IMR-90 (cell line): ENCODE measurements at regions not wholly inside any gene's neighbourhood (a gene's known extent, or its start where the extent isn't known, plus 50 kb on each side); places are given as distances from the start of the nearest gene placed in this dataset.

ENCODE experiments used
- ATAC-seq: fragments of 200-7000 bp; cut with Tn5 transposase; 2 replicates; pipeline ENCODE4 v1.9.1; 2020; ENCODE audit warnings: low read depth, mild to moderate bottlenecking, moderate library complexity
- BruUV-seq: library from RNA; stranded (reverse); fragments of 400-500 nt; replicated peaks from 2 replicates; lab custom pipeline; 2021; lab: Mats Ljungman, UMichigan
- CTCF ChIA-PET: fragments of 300-600 bp; formaldehyde crosslinking; extraction: SDS; loops from one replicate; lab custom pipeline; 2021; ENCODE audit warnings: antibody characterized with exemption; lab: Yijun Ruan, JAX
- POLR2A ChIA-PET: fragments of 300-600 bp; sonication (Branson Sonifier 250); formaldehyde crosslinking; loops from one replicate; lab custom pipeline; 2022; ENCODE audit warnings: antibody characterized with exemption; ENCODE audit not compliant: unreplicated experiment; lab: Charles Lee
- DNase-seq: peaks from one replicate; pipeline ENCODE4 v3.0.0; 2013
- H2AFZ ChIP-seq: replicated peaks from 2 replicates; pipeline ENCODE3; 2013; ENCODE audit warnings: low read length, mild to moderate bottlenecking; ENCODE audit not compliant: poor library complexity
- H2AK5ac ChIP-seq: 2 replicates; pipeline ENCODE4 v1.6.1; 2013; ENCODE audit warnings: low read depth, low read length, inconsistent platforms
- H2AK9ac ChIP-seq: replicated peaks from 2 replicates; pipeline ENCODE3; 2013; ENCODE audit warnings: mild to moderate bottlenecking, low read depth, low read length, moderate library complexity; ENCODE audit not compliant: poor library complexity
- H2BK120ac ChIP-seq: 2 replicates; pipeline ENCODE4 v1.6.1; 2013; ENCODE audit warnings: low read depth, low read length, inconsistent platforms
- H2BK15ac ChIP-seq: 3 replicates; pipeline ENCODE4 v1.6.1; 2013; ENCODE audit warnings: low read depth, low read length, inconsistent platforms
- H2BK20ac ChIP-seq: 2 replicates; pipeline ENCODE4 v1.6.1; 2013; ENCODE audit warnings: low read depth, mild to moderate bottlenecking, inconsistent platforms, low read length, moderate library complexity
- H2BK5ac ChIP-seq: 2 replicates; pipeline ENCODE4 v1.6.1; 2013; ENCODE audit warnings: mild to moderate bottlenecking, low read depth, low read length, inconsistent platforms; ENCODE audit not compliant: poor library complexity, severe bottlenecking
- H3K14ac ChIP-seq: replicated peaks from 2 replicates; pipeline ENCODE4 v1.6.1; 2013; ENCODE audit warnings: low read depth, low read length, inconsistent platforms
- H3K18ac ChIP-seq: 2 replicates; pipeline ENCODE4 v1.6.1; 2013; ENCODE audit warnings: low read depth, low read length, control low read depth
- H3K23ac ChIP-seq: 2 replicates; pipeline ENCODE4 v1.6.1; 2013; ENCODE audit warnings: low read depth, low read length, inconsistent platforms
- H3K27ac ChIP-seq: 2 replicates; pipeline ENCODE4 v1.5.1; 2013; ENCODE audit warnings: mild to moderate bottlenecking, control low read depth, low read length; ENCODE audit not compliant: insufficient read depth
- H3K27me3 ChIP-seq: 2 replicates; pipeline ENCODE4 v1.6.1; 2013; ENCODE audit warnings: low read length; ENCODE audit not compliant: control insufficient read depth, insufficient read depth
- H3K36me3 ChIP-seq: 2 replicates; pipeline ENCODE4 v1.6.1; 2013; ENCODE audit warnings: low read length, mixed read lengths; ENCODE audit not compliant: control insufficient read depth, insufficient read depth
- H3K4ac ChIP-seq: 2 replicates; pipeline ENCODE4 v1.6.1; 2013; ENCODE audit warnings: low read depth, low read length, inconsistent platforms
- H3K4me1 ChIP-seq: 2 replicates; pipeline ENCODE4 v1.6.1; 2013; ENCODE audit warnings: low read length, mixed read lengths; ENCODE audit not compliant: control insufficient read depth, insufficient read depth
- H3K4me2 ChIP-seq: 2 replicates; pipeline ENCODE4 v1.6.1; 2013; ENCODE audit warnings: low read depth, mild to moderate bottlenecking, control low read depth, low read length, moderate library complexity
- H3K4me3 ChIP-seq: 2 replicates; pipeline ENCODE4 v1.5.1; 2013; ENCODE audit warnings: low read depth, mild to moderate bottlenecking, control low read depth, low read length, moderate library complexity; ENCODE audit not compliant: insufficient read depth
- H3K56ac ChIP-seq: 2 replicates; pipeline ENCODE4 v1.6.1; 2013; ENCODE audit warnings: low read length, inconsistent platforms; ENCODE audit not compliant: insufficient read depth; ENCODE audit errors: extremely low read depth
- H3K79me1 ChIP-seq, 2 experiments: 2 replicates each; pipeline ENCODE4 v1.6.1; 2013; ENCODE audit warnings: low read length in 2 of 2, inconsistent platforms in 1 of 2, low read depth in 1 of 2
- H3K9ac ChIP-seq: 2 replicates; pipeline ENCODE4 v1.6.1; 2013; ENCODE audit warnings: low read depth, low read length, control low read depth
- H3K9me1 ChIP-seq: 2 replicates; pipeline ENCODE4 v1.6.1; 2013; ENCODE audit warnings: low read length, inconsistent platforms; ENCODE audit not compliant: insufficient read depth
- H3K9me3 ChIP-seq: 2 replicates; pipeline ENCODE4 v1.6.1; 2013; ENCODE audit warnings: low read length; ENCODE audit not compliant: control insufficient read depth, insufficient read depth
- H4K20me1 ChIP-seq: 2 replicates; pipeline ENCODE4 v1.6.1; 2013; ENCODE audit warnings: low read length, inconsistent platforms; ENCODE audit not compliant: insufficient read depth
- H4K5ac ChIP-seq: 2 replicates; pipeline ENCODE4 v1.6.1; 2013; ENCODE audit warnings: mild to moderate bottlenecking, low read depth, low read length, control low read depth
- H4K8ac ChIP-seq, 2 experiments: 2 replicates each; pipeline ENCODE4 v1.6.1; 2013; ENCODE audit warnings: low read depth in 2 of 2, low read length in 2 of 2, control low read depth in 1 of 2, inconsistent platforms in 1 of 2
- H4K91ac ChIP-seq: 2 replicates; pipeline ENCODE4 v1.6.1; 2013; ENCODE audit warnings: low read depth, low read length, inconsistent platforms; ENCODE audit not compliant: insufficient read depth
- MAZ ChIP-seq: IDR thresholded peaks from 2 replicates; pipeline ENCODE4 v1.6.1; 2012; ENCODE audit warnings: low read depth, mild to moderate bottlenecking, low read length, improper control_type of control experiment, moderate library complexity, borderline replicate concordance
- RCOR1 ChIP-seq: IDR thresholded peaks from 2 replicates; pipeline ENCODE4 v1.6.1; 2012; ENCODE audit warnings: mild to moderate bottlenecking, low read length, improper control_type of control experiment; ENCODE audit not compliant: insufficient replicate concordance
- WGBS, 2 experiments: methylation state at CpG; one replicate each; pipeline versions ENCODE4 v1.1.5 to v1.1.7; 2013; ENCODE audit warnings: missing lambda C conversion rate in 2 of 2; ENCODE audit not compliant: insufficient read length in 1 of 2; ENCODE audit errors: extremely low coverage in 2 of 2; 5-methylcytosine and 5-hydroxymethylcytosine counted together
- dilution Hi-C: fragments of 300-500 bp; cut with HindIII; formaldehyde crosslinking; loops from one replicate; pipeline ENCODE4 v1.14.3; 2018; ENCODE audit warnings: low sequenced_read_pairs; ENCODE audit not compliant: unreplicated experiment
- in situ Hi-C: fragments of 300-500 bp; cut with MboI; formaldehyde crosslinking; loops from 3 replicates; pipeline ENCODE4 v1.14.3; 2019; ENCODE audit warnings: low sequenced_read_pairs, inconsistent platforms, mixed read lengths
- intact Hi-C: fragments of 100-400 bp; cut with micrococcal nuclease; formaldehyde crosslinking; loops from 2 replicates; pipeline ENCODE4 v1.10.0; 2022
- TF ChIP-seq, protein P1 (sequence below): fragments of 150-350 bp; IDR thresholded peaks from 2 replicates; pipeline ENCODE4 v1.6.1; 2017; ENCODE audit warnings: mild to moderate bottlenecking, antibody characterized with exemption, low read length, low read depth

DNA sequence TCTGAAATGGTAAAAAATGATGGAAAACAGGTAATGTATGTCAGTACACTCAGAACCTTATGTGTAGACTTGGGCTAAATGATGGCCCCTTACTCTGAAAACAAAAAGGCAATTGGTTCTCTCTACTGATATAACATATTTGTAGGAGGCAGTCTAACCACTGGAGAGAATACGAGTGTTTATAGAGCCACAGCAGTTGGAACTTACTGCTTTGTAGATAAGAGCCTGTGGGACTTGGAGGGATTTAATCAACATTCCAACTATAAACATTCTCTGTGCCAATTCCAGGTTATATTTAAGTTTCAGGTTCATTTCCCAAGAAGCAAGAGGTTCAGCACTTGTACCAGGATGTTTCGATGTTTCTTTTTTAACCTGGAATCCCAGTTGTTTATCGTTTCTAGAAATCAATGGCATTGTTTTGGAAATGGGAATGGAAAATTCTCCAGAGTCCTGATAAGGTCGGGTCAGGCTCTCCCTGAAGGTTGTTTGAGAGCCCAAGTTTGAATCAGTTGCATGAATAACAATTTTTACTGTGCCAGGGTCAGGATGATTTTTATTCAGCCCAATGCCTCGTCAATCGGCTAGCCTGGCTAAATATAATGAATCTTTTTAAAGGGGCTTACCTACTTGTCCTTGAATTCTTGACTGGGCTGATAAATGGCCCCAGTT, 278.4 kb upstream of the FAM98A start:
- CTCF ChIA-PET: no interaction called here
- no peak overlapping the region for H3K4me3 ChIP-seq
- H4K91ac ChIP-seq: no peak overlapping the region
- H2BK120ac ChIP-seq: no peak overlapping the region
- no peaks in the 10 kb centered on the region for H4K20me1 ChIP-seq
- H2BK20ac ChIP-seq: no peak overlapping the region
- no peak overlapping the region for H2BK5ac ChIP-seq
- dilution Hi-C loops (no loop called here), in situ Hi-C loops (no loop called here), intact Hi-C loops (no loop called here)
- no TSS peak for BruUV-seq
- DNase-seq: no peak
- H3K23ac ChIP-seq: no peak overlapping the region
- no peaks in the 10 kb centered on the region for H3K4me1 ChIP-seq
- ATAC-seq: no peak
- no peak overlapping the region for H2BK15ac ChIP-seq
- H2AK9ac ChIP-seq: no peak overlapping the region
- no peak overlapping the region for H3K27ac ChIP-seq
- no peaks in the 10 kb centered on the region for H3K9me1 ChIP-seq
- no peak overlapping the region for H4K8ac ChIP-seq
- H3K27me3 ChIP-seq: no peaks in the 10 kb centered on the region
- H3K4me2 ChIP-seq: no peak overlapping the region
- H3K4ac ChIP-seq: no peak overlapping the region
- H4K5ac ChIP-seq: no peak overlapping the region
- WGBS, 2 experiments: 40% methylated on average over 1 of the region's 6 CpGs; no CpG with 5 or more reads in 1 of the 2 experiments
- no peaks in the 10 kb centered on the region for H3K79me1 ChIP-seq
- H3K9me3 ChIP-seq: 0 out of 2 replicates have a peak, but pooled peaks cover 2% of the 10 kb centered on the region
- no peak overlapping the region for H3K9ac ChIP-seq
- H3K18ac ChIP-seq: no peak overlapping the region
- no peak overlapping the region for H3K56ac ChIP-seq
- POLR2A ChIA-PET: no interaction called here
- no peak overlapping the region for H3K14ac ChIP-seq
- no peaks in the 10 kb centered on the region for H3K36me3 ChIP-seq
- no peak overlapping the region for H2AK5ac ChIP-seq
- no peak overlapping the region for H2AFZ ChIP-seq
- TF ChIP-seq, protein P1, sequence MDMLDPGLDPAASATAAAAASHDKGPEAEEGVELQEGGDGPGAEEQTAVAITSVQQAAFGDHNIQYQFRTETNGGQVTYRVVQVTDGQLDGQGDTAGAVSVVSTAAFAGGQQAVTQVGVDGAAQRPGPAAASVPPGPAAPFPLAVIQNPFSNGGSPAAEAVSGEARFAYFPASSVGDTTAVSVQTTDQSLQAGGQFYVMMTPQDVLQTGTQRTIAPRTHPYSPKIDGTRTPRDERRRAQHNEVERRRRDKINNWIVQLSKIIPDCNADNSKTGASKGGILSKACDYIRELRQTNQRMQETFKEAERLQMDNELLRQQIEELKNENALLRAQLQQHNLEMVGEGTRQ: no peak
- TF ChIP-seq MAZ: no peak
- TF ChIP-seq RCOR1: no peak
